IPS-NIHi7 (cell line): ENCODE measurements at regions not wholly inside any gene's neighbourhood (a gene's known extent, or its start where the extent isn't known, plus 50 kb on each side); places are given as distances from the start of the nearest gene placed in this dataset.
"Not testable (repeated sequence)": the region's sequence is repeated elsewhere in the genome, so short reads cannot be mapped to it uniquely, and the experiment has no call there.

Experiments
- DNase-seq: peaks from one replicate; pipeline ENCODE4 v3.0.0; 2012; ENCODE audit warnings: mixed read lengths; ENCODE audit errors: extremely low spot score

DNA sequence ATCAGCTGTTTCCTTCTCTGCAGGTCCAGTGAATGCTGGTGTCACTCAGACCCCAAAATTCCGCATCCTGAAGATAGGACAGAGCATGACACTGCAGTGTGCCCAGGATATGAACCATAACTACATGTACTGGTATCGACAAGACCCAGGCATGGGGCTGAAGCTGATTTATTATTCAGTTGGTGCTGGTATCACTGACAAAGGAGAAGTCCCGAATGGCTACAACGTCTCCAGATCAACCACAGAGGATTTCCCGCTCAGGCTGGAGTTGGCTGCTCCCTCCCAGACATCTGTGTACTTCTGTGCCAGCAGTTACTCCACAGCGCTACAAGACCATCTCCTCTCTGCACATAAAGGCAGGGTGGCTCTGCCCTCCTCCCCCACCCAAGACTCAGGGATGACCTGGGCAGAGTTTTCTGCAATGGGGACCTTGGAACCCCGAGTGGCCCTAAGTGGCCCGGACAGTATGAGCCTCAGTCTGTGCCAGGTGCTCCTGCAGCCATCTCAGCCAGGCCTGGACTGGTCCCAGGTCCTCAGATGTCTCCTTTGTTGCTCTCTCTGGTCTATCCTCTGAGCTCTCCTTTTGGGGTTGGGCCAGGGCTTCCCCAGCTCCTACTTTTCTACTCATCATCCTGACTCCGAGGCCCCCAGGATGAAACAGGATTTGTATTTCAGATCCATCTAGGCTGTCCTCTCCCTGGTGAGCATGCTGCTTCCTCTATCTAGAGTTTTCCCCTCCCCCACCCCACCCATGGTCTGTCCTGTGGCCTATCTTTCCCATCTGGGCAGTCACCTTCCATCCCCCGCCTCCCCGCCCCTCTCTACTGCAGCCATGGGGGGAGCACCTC lies 212.1 kb upstream of the PRSS58 start:
- DNase-seq = no peak

DNA sequence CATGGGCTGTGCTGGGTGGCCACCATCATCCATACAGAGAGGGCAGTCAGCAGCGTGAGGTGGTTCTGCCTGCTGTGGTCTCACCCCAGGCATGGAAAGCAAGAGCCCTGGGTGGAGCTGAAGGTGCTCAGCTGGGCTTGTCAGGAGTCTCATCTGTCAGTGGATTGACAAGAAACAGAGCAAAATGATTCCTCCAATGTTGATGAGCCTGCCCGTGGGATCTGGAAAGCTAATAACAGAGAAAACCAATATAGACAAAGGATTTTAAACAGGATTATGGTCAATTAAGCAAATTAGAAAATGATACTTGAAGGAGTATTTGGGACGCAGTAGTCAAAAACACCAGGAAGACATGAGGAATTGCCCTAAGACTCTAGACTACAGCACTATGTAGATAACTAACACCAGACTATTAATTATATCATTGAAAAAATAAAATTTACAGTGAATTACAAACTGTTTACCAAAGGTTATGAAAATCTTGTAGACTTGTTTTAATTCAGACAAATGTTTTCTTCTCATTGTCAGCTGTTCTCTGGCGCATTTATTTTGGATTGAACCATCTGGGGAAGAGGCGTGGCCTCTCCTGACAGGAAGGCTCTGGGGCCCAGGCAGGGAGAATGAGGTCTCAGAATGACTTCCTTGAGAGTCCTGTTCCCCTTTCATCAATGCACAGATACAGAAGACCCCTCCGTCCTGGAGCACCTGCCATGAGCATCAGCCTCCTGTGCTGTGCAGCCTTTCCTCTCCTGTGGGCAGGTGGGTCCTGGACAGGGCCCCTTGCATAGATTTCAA lies 211.2 kb upstream of the PRSS58 start:
- no peak for DNase-seq

DNA sequence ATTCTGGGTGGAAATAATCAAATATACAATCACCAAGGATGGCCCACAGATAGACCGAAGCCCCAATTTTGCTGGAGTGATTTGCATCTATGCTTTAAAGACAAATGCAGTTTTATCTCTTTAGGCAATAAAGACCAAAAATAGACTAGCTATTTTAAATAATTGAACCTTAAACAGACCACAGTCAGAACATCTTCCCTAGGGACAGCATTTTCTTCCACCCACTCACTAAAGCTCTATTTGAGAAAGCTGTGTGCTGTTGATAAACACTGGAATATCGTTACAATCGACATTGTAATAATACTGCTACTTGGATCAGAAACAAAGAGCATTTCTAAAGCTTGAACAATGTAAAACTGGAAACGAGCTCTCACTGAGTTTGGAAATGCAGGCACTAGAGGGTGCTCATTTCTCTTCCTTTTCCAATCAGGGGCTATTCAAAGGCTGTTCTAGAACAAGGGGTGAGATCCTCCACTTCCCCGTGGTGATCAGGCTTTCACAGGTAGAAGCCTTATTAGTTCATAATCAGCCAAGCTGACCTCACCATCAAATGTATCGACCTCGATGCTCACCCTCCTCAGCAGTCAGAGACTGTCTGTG lies 209.3 kb upstream of the PRSS58 start:
- DNase-seq = not testable (repeated sequence)

DNA sequence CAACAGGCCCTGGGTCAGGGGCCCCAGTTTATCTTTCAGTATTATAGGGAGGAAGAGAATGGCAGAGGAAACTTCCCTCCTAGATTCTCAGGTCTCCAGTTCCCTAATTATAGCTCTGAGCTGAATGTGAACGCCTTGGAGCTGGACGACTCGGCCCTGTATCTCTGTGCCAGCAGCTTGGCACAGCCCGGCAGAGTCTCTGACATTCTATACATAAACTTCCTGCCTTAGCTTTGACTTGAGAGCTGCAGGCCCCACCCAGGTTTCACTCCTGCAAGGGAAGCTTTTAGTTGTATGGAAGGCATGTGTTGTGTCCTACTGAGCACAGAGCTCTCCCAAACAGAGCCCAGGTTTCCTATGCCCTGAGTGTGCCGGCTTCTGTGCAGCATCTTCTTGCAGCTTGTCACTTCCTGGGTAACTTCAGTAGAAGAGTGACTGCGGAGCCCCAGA lies 205.6 kb upstream of the PRSS58 start:
- no peak for DNase-seq

DNA sequence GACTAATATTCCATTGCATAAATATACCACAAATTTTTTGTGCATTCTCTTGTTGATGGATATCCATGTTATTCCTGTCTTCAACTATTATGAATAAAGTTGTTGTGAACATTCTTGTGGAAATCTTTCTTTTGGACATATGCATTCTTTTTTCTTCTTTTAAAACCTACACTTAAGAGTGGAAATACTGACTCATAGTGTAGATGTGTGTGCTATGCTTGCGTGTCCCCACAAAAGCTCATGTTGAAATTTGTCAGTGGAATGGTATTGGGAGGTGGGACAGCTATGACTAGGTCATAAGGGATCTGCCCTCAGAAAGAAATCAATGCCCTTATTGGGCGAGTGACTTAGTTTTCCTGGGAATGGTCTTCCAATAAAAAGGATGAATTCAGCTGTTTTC lies 203.6 kb upstream of the PRSS58 start:
- no peak for DNase-seq

DNA sequence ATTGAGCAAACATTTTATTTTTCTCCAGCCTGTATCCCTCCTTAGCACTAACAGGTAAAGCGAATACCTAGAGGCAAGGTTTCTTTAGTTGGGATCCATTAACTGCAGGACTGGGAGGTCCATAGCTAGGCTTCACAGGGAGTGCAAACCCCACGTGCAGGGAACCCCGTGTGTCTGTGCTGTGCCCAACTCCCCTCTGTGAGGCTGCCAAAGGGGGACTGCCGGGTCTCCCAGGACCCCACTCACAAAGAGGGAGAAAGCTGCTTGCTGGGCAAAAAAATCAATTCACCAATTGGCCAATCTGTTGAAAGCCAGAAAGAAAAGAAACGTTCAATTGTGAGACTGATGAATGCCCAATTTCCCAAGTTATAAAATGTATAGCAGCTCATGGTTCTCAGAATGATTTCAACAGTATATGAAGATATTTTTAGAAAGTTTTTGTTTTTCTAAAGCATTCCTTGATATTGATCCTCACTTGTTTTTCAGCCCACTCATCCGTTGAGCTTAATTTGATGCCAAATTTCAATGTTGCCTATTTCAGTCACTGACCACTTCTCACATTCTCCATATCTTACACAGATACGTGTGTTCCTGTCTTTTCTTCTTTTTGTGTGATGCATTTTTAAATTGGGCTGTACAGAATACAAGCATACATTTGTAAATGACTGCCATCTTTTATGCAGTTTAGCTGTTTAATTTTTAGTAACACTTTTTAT lies 202.7 kb upstream of the PRSS58 start:
- DNase-seq = no peak

DNA sequence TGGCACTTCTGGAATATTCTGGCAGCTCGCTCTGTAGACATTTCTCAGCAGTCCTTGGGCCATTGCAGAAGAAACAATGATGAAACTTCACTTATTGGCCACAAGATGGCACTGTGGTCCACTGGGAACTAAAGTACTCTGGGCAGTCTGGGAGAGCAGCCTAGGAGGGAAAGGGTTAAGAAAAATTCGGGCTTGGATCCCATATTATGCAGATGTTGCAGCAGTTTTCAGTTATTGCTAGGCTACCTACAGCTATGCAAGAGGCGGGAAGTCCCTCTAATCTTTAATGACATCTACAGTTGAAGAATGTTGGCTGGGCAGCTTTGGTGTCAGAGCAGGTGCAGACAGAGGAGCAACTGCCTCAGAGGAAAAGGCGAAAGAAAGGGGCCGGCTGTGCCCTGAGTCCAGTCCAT lies 201.7 kb upstream of the PRSS58 start:
- peak; percentile 63 for DNase-seq

DNA sequence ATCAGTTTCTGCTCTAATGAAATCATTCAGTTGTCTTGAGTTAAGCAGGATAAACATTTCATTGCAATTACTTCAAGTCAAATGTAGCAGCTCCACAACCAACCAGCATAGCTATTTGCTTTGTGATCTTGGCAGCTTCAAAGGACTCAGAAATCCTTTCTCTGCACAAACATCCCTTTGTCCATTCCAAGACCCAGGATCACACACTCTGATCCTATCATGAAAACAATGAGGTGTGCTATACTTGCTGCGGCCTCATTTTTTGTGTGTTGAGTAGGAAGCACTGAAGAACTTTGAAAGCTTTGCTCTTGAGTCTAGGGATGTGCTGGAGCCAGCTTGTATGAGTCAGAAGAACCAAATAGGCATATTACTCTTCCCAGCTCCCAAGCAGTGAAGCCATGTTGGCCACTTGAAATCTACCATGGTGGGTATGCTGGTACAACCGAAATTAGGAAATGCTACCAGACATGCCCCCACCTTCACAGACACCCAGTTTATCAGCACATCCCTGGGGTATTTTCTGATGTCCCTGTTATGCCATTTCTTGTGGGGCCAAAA lies 199.4 kb upstream of the PRSS58 start:
- no peak for DNase-seq

DNA sequence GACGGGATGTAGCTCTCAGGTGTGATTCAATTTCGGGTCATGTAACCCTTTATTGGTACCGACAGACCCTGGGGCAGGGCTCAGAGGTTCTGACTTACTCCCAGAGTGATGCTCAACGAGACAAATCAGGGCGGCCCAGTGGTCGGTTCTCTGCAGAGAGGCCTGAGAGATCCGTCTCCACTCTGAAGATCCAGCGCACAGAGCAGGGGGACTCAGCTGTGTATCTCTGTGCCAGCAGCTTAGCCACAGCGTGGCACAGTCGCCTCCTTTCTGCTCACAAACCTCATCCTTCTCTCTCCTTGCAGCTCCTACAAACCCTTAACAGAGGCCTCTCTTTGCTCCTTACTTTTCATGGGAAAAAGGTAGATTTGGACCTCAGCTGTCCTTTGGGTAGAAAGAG lies 197.5 kb upstream of the PRSS58 start:
- no peak for DNase-seq

DNA sequence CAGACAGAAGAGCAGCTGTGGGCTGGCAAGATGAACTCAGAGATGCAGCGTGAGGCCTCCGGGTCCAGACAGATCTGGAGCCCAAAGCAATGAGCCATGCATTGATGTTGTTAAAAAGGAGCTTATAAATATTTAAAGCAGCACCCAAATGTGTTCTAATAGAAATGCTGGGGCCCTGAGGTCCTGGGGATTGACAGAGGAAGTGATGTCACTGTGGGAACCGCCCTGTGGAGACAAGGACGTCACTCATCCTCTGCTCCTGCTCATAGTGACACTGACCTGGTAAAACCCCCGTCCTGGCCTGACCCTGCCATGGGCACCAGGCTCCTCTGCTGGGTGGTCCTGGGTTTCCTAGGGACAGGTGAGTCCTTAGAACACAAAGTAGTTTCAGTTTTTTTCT lies 197.0 kb upstream of the PRSS58 start:
- no peak for DNase-seq

DNA sequence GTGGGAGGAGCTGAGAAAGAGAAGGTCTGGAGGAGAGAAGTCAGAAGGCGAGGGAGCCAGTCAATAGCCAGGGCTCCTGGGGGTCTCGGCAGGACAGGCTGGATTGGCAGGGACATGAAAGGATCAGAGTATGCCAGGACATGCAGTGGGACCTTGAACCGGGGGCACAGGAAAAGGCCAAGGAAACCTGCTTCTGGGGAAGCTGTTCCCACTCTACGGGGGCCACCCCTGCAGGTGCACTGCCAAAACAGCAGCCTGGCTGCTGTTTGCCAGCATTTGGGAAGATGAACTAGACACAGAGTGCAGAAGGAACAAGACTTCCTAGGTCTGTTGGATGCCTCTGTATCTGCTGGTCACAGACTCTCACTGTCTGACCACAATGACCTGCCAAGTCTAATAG lies 194.9 kb upstream of the PRSS58 start:
- DNase-seq = no peak

DNA sequence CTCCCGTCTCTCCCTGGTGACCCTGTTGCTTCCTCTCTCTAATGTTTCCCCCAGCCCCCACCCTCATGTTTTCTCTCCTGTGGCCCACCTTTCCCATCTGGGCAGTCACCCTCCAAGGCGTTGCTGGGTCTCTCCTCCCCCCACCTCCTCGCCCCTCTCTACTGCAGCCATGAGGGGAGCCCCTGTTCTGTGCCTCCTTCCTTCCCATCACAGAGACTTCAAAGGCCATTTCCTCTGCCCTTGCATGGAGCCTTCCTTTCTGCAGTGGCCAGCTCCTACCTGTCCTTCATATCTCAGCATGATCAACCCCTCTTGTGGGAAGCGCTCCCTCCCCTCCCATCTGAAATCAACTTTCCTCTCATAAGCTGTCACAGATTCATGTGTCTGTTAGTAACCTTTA lies 194.0 kb upstream of the PRSS58 start:
- DNase-seq = no peak

DNA sequence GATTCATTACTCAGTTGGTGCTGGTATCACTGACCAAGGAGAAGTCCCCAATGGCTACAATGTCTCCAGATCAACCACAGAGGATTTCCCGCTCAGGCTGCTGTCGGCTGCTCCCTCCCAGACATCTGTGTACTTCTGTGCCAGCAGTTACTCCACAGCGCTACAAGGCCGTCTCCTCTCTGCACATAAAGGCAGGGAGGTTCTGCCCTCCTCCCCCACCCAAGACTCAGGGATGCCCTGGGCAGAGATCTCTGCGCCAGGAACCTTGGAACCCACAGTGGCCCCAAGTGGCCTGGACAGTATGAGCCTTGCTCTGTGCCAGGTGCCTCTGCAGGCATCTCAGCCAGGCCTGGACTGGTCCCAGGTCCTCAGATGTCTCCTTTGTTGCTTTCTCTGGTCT lies 193.4 kb upstream of the PRSS58 start:
- DNase-seq = no peak

DNA sequence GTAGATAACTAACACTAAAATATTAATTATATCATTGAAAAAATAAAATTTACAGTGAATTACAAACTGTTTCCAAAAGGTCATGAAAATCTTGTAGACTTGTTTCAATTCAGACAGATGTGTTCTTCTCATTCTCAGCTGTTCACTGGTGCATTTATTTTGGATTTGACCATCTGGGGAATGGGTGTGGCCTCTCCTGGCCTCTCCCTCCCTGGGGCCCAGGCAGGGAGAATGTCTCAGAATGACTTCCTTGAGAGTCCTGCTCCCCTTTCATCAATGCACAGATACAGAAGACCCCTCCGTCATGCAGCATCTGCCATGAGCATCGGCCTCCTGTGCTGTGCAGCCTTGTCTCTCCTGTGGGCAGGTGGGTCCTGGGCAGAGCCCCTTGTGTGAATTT lies 192.8 kb upstream of the PRSS58 start:
- DNase-seq = no peak

DNA sequence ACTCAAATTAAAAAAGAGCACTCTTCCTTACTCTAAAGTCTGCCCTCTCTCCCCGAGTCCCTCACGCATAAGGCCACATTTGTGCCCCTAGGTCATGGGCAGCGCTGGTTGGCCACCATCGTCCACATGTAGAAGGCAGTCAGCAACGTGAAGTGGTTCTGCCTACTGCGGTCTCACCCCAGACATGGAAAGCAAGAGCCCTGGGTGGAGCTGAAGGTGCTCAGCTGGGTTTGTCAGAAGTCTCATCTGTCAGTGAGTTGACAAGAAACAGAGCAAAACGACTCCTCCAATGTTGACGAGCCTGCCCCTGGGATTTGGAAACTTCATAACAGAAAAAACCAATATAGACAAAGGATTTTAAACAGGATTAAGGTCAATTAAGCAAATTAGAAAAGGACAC lies 192.3 kb upstream of the PRSS58 start:
- no peak for DNase-seq

DNA sequence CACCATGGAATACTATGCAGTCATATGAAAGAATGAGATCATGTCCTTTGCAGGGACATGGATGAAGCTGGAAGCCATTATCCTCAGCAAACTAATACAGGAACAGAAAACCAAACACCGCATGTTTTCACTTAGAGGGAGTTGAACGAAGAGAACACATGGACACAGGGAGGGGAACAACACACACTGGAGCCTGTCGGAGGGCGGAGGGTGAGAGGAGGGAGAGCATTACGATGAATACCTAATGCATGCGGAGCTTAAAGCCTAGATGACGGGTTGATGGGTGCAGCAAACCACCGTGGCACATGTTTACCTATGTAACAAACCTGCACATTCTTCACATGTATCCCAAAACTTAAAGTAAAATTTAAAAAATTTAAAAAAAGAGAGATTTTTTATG lies 191.0 kb upstream of the PRSS58 start:
- not testable (repeated sequence) for DNase-seq

DNA sequence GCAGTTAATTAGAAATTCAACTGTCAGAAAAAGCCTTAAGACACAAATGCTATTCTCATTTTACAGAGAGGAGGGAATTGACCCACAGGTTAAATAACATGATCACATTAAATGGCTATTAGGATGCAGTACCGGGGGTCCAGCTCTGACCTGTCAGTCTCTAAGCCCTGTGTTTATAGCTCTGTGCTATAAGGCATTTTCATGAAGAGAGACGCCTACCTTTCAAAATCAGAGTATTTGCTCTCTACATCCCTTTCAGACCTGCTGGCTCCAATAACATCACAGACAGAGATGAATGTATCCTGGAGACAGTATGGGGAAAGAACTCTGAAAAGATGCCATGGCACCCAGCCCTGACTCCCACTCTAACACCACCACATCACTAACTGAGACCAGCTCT lies 189.9 kb upstream of the PRSS58 start:
- DNase-seq = no peak

DNA sequence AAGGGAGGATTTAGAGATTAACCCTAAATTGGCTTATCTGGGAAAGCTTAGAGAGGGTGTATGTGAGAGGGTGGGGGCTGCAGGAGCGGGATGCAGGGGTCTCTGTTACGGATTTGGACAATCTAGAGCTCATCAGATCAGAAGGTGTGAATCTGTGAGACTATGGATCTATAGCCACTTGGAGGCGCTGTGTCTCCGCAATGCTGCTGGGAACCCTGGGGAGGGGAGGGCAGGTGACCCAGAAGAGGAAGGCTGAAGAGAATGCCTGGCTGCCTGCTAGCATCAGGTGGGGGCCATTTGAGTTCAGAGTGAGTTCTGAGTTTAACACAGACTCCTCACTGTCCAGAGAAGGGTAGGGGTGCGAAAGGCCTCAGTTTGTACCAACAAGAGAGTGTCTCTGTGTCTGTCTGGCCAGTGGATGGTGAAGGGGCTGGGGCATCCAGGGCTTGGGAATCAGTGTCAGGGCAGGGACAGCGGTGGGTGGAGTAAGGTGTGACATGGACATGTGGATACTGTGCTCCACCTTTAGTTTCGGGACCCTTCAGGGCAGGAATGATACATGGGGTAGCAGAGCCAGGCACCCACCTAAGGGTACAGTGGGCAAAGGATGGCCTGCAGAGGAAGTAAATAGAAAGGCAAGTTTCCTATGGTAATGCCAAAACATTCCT lies 187.3 kb upstream of the PRSS58 start:
- peak; percentile 82 for DNase-seq

DNA sequence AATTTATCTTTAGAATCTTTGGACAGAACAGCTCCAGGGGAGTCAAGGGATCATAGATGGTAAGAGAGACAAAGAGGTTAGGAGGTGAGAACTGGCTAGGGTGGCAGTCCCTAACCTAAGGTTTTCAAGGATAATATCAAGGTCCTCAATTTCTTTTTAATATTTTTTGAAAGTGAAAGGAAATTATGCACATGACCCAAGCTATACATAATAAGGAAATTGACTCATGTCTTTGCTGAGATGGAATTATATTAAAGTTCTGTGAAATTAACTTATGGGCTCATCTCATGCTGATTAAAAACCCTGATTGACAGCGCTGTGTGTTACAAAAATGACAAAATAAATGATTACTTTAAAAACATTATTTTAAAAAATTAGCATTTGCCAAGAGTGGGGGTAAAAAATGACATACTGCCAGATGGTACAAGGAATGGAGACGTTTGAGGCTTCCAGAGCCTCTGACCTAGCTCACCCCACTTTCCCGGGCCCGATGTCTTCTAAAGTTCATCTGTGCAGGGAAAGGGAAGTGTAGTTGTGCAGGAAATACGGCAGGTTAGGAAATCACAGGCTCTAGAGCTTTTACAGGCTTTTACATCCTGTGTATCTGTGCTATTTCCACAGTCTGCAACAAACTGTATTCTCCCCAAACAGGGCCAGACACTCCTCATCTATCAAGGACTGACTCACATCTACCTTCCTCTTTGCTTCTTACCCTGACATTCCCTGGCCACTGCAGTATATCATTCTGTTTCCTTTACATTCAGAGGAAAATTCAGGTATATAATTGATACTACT lies 185.6 kb upstream of the PRSS58 start:
- DNase-seq = no peak

DNA sequence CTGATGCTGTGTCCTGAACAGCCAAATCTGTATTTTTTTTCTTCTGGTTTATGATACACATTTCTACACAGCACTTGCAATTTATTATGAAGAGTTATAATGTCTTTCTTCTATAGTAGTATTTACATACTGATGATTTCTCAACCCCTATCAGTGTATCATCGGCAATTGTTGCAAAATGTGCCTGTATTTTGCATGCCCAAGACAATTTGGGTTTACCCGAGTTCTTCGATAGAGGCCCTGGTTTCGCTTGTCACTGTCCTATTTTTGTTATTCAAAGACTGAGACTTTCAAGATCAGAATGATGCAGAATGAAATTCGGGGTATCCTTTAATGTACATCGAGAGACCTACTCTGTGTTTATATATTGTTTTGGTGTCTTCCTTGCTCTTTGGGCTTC lies 184.5 kb upstream of the PRSS58 start:
- DNase-seq = no peak
